Type B pancreatic cell (in vitro differentiated cells): ENCODE measurements at regions not wholly inside any gene's neighbourhood (a gene's known extent, or its start where the extent isn't known, plus 50 kb on each side); places are given as distances from the start of the nearest gene placed in this dataset.

Experiments
- DNase-seq: peaks from one replicate; pipeline ENCODE4 v3.0.0; 2021; ENCODE audit warnings: mixed read lengths; ENCODE audit not compliant: unreplicated experiment; ENCODE audit errors: extremely low spot score
- H3K27ac Mint-ChIP-seq: 2 replicates; pipeline ENCODE4 v1.8.0; 2021; ENCODE audit warnings: mild to moderate bottlenecking, mixed read lengths
- H3K27me3 Mint-ChIP-seq: 2 replicates; pipeline ENCODE4 v1.8.0; 2021; ENCODE audit warnings: mixed read lengths
- H3K36me3 Mint-ChIP-seq: 2 replicates; pipeline ENCODE4 v1.8.0; 2021; ENCODE audit warnings: mixed read lengths
- H3K4me1 Mint-ChIP-seq: one replicate; pipeline ENCODE4 v1.8.0; 2021; ENCODE audit warnings: mixed read lengths; ENCODE audit not compliant: unreplicated experiment
- H3K4me3 Mint-ChIP-seq: 2 replicates; pipeline ENCODE4 v1.8.0; 2021; ENCODE audit warnings: mild to moderate bottlenecking, mixed read lengths
- H3K9me3 Mint-ChIP-seq: 2 replicates; pipeline ENCODE4 v1.8.0; 2021; ENCODE audit warnings: mixed read lengths
- TF ChIP-seq, protein P1 (sequence below): fragments of 200-600 bp; sonication (generic); conservative IDR thresholded peaks from 2 replicates; pipeline ENCODE4 v1.5.0; 2021; ENCODE audit warnings: antibody characterized with exemption, mild to moderate bottlenecking

- Mint-ChIP-seq H3K27ac (no peak overlapping the region), H3K36me3 (no peaks in the 10 kb centered on the region), H3K4me1 (peaks cover 4% of the 10 kb centered on the region), H3K27me3 (no peaks in the 10 kb centered on the region), H3K9me3 (no peaks in the 10 kb centered on the region), H3K4me3 (no peak overlapping the region)
- TF ChIP-seq, protein P1, sequence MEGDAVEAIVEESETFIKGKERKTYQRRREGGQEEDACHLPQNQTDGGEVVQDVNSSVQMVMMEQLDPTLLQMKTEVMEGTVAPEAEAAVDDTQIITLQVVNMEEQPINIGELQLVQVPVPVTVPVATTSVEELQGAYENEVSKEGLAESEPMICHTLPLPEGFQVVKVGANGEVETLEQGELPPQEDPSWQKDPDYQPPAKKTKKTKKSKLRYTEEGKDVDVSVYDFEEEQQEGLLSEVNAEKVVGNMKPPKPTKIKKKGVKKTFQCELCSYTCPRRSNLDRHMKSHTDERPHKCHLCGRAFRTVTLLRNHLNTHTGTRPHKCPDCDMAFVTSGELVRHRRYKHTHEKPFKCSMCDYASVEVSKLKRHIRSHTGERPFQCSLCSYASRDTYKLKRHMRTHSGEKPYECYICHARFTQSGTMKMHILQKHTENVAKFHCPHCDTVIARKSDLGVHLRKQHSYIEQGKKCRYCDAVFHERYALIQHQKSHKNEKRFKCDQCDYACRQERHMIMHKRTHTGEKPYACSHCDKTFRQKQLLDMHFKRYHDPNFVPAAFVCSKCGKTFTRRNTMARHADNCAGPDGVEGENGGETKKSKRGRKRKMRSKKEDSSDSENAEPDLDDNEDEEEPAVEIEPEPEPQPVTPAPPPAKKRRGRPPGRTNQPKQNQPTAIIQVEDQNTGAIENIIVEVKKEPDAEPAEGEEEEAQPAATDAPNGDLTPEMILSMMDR: no peak
- no peak for DNase-seq
These were observed 232.1 kb upstream of the ATP10B start for GRCh38 chr5:161084115-161084514.

DNA sequence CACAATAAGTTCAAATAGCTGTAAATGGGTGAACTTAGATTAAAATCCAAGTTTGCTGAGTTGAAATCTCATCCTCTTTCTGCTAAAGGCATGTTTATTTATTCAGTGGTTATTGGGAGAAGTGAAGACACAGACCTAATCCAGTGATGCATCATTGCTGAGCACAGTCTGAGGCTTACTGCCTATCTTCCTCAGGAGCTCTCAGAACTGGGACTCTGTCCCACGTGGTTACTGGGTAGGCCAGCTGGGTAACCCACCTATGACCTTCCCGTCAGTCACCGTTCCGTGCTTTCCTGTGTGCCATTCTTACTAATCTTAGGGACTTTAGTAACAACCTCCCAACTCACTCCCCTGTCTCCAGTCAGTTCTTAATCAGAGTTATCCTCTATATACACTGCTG is 226.8 kb upstream of the ATP10B start:
- TF ChIP-seq, protein P1: no peak
- Mint-ChIP-seq H3K36me3 (no peaks in the 10 kb centered on the region), H3K4me3 (no peak overlapping the region), H3K9me3 (no peaks in the 10 kb centered on the region), H3K4me1 (no peaks in the 10 kb centered on the region), H3K27me3 (no peaks in the 10 kb centered on the region), H3K27ac (no peak overlapping the region)
- DNase-seq: no peak

DNA sequence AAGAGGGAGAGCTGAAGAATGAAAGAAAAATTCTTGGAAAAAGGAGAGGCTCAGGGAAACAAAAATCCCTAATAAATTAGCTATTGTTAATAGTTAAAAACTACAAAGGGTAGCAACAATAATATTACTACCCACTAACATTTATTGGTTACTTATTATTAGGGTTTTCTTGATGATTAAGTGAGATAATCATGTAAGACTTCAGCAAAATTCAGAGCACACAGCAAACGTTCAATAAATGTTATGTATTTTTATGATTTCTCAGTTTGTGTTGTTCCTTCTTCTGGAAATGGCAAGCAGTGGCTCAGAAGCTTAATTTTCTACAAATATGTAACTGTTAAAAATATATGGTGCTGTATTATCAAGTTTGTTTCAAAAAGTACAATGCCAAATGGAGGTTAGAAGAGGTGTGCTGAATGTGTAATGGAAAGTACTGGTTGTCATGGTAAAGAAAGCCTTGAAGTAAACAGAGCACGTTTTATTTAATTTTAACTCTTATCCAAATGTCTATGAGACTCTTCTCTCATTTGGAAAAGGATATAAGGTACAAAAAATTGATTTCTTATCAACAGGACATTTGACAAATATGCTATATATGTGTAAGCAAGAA is 226.0 kb upstream of the ATP10B start:
- Mint-ChIP-seq H3K36me3 (no peaks in the 10 kb centered on the region), H3K4me3 (no peak overlapping the region)
- TF ChIP-seq, protein P1: no peak

GRCh38 chr5:161077496-161077895 is 225.5 kb upstream of the ATP10B start:
- Mint-ChIP-seq H3K27me3 (no peaks in the 10 kb centered on the region), H3K36me3 (no peaks in the 10 kb centered on the region), H3K4me3 (no peak overlapping the region), H3K4me1 (no peaks in the 10 kb centered on the region), H3K9me3 (no peaks in the 10 kb centered on the region), H3K27ac (no peak overlapping the region)
- DNase-seq: no peak
- TF ChIP-seq, protein P1: no peak

More for the DNA sequence above, 226.0 kb upstream of the ATP10B start:
- Mint-ChIP-seq H3K9me3 (no peaks in the 10 kb centered on the region), H3K27ac (no peak overlapping the region), H3K27me3 (no peaks in the 10 kb centered on the region), H3K4me1 (no peaks in the 10 kb centered on the region)
- DNase-seq: no peak

DNA sequence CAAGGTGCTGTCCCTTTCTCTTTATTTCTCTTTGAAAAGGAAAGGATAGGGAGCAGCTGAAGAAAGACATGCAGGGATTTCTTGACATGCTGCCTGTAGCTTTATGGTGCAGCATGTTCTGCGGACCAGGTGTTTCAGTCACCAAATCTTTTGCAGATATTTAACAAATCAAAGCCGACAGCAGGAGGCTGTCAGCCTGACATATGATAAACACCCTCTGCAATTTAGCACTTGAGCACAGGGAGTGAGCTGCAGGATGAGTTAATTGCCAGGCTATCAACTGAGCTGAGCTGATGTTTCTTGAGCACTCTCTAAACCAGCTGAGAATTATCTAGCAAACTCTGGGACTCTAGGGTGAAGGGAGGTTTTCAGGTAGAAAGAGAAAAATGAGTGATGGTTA is 212.8 kb upstream of the ATP10B start:
- H3K27ac Mint-ChIP-seq: no peak overlapping the region
- no peaks in the 10 kb centered on the region for H3K4me1 Mint-ChIP-seq
- DNase-seq: no peak
- no peaks in the 10 kb centered on the region for H3K36me3 Mint-ChIP-seq
- no peak overlapping the region for H3K4me3 Mint-ChIP-seq
- TF ChIP-seq, protein P1: no peak
- H3K9me3 Mint-ChIP-seq: no peaks in the 10 kb centered on the region
- H3K27me3 Mint-ChIP-seq: no peaks in the 10 kb centered on the region

DNA sequence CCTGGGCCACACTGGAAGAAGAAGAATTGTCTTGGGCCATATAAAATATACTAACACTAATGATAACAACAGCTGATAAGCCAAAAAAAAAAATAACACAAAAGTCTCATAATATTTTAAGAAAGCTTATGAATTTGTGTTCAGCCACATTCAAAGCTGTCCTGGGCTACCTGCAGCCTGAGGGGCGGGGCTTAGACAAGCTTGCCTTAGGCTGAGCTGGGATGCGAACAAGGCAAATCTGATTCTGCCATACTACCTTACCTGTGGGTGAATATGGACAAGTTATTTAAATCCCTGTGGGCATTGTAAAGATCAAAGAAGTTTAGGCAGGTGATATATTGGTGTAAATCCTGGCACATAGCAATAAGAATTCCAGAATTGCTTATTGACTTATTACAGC is 212.3 kb upstream of the ATP10B start:
- Mint-ChIP-seq H3K4me1 (no peaks in the 10 kb centered on the region), H3K27ac (no peak overlapping the region), H3K36me3 (no peaks in the 10 kb centered on the region), H3K9me3 (no peaks in the 10 kb centered on the region), H3K27me3 (no peaks in the 10 kb centered on the region), H3K4me3 (no peak overlapping the region)
- no peak for DNase-seq
- TF ChIP-seq, protein P1: no peak
